HG03432 (cell line): ENCODE measurements at regions not wholly inside any gene's neighbourhood (a gene's known extent, or its start where the extent isn't known, plus 50 kb on each side); places are given as distances from the start of the nearest gene placed in this dataset.

Experiments used
- ATAC-seq: cut with Tn5 transposase; IDR thresholded peaks from one replicate; pipeline ENCODE4 v1.9.1; 2021; ENCODE audit warnings: mild to moderate bottlenecking, moderate library complexity; ENCODE audit not compliant: unreplicated experiment

GRCh38 chr3:107943786-107944523 lies 146.9 kb downstream of the CD47 start:
- ATAC-seq: no peak

GRCh38 chr3:107942951-107943749 lies 147.7 kb downstream of the CD47 start:
- no peak for ATAC-seq

- ATAC-seq: peak; percentile 69
Observed at GRCh38 chr3:107942244-107942643, 148.6 kb downstream of the CD47 start.

GRCh38 chr3:107939691-107940442 lies 151.0 kb downstream of the CD47 start:
- no peak for ATAC-seq

GRCh38 chr3:107938143-107938542 lies 152.7 kb downstream of the CD47 start:
- ATAC-seq: no peak

GRCh38 chr3:107934808-107935207 lies 156.0 kb downstream of the CD47 start:
- no peak for ATAC-seq

GRCh38 chr3:107933450-107933849 lies 157.4 kb downstream of the CD47 start:
- no peak for ATAC-seq

- no peak for ATAC-seq
Observed at GRCh38 chr3:107931326-107931725, 159.5 kb downstream of the CD47 start.

- no peak for ATAC-seq
Observed at GRCh38 chr3:107929088-107929487, 161.7 kb downstream of the CD47 start.

- peak; percentile 29 for ATAC-seq
Observed at GRCh38 chr3:107928084-107928445, 162.8 kb downstream of the CD47 start.

GRCh38 chr3:107927361-107928083 lies 163.3 kb downstream of the CD47 start:
- peak; percentile 98 for ATAC-seq

- no peak for ATAC-seq
Observed at GRCh38 chr3:107925851-107926250, 165.0 kb downstream of the CD47 start.

- no peak for ATAC-seq
Observed at GRCh38 chr3:107921038-107921437, 169.8 kb downstream of the CD47 start.

GRCh38 chr3:107920538-107920937 lies 170.3 kb downstream of the CD47 start:
- no peak for ATAC-seq

GRCh38 chr3:107919239-107919638 lies 171.6 kb downstream of the CD47 start:
- no peak for ATAC-seq

- ATAC-seq: no peak
Observed at GRCh38 chr3:107916171-107916570, 174.7 kb downstream of the CD47 start.

GRCh38 chr3:107915706-107916105 lies 175.1 kb downstream of the CD47 start:
- ATAC-seq: no peak

GRCh38 chr3:107913701-107914100 lies 177.1 kb downstream of the CD47 start:
- no peak for ATAC-seq

GRCh38 chr3:107911337-107912000 lies 179.4 kb downstream of the CD47 start:
- no peak for ATAC-seq

GRCh38 chr3:107910713-107911259 lies 180.0 kb downstream of the CD47 start:
- peak; percentile 96 for ATAC-seq
